ENCODE measurements at regions not wholly inside any gene's neighbourhood (a gene's known extent, or its start where the extent isn't known, plus 50 kb on each side); places are given as distances from the start of the nearest gene placed in this dataset.

- no peak for TF ChIP-seq POLR2A (IDR thresholded peaks at IDR 0.05; ENCODE audit: low read depth, low read length)
- DNase-seq (ENCODE audit: insufficient read length, low spot score) (no peak), FAIRE-seq (no peak)
These were observed 429.2 kb downstream of the PID1 start for GRCh38 chr2:228841877-228842276.

DNA sequence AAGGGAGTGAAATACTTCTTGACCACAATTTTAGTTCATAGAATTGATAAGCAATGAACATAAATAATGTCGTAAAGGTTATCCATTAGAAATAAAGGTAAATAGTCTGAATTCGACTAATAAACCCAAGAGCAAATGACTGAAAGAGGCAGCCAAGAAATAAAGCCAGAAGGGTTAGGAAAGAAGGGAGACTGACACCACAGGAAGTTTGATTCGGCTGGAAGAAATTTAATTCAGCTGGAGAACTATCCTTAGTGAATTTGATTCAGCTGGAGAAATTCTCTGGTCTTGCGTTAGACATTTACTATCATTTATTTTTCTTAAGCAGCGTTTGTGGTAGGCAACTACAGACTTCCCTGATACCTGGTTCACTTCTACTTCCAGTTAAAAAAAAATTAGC, 429.6 kb downstream of the PID1 start:
- TF ChIP-seq POLR2A (IDR thresholded peaks at IDR 0.05; ENCODE audit: low read depth, low read length): no peak
- FAIRE-seq (no peak), DNase-seq (ENCODE audit: insufficient read length, low spot score) (no peak)

GRCh38 chr2:228840743-228841114, 430.4 kb downstream of the PID1 start:
- FAIRE-seq: no peak
- no peak for TF ChIP-seq POLR2A (IDR thresholded peaks at IDR 0.05; ENCODE audit: low read depth, low read length)
- no peak for DNase-seq (ENCODE audit: insufficient read length, low spot score)

DNA sequence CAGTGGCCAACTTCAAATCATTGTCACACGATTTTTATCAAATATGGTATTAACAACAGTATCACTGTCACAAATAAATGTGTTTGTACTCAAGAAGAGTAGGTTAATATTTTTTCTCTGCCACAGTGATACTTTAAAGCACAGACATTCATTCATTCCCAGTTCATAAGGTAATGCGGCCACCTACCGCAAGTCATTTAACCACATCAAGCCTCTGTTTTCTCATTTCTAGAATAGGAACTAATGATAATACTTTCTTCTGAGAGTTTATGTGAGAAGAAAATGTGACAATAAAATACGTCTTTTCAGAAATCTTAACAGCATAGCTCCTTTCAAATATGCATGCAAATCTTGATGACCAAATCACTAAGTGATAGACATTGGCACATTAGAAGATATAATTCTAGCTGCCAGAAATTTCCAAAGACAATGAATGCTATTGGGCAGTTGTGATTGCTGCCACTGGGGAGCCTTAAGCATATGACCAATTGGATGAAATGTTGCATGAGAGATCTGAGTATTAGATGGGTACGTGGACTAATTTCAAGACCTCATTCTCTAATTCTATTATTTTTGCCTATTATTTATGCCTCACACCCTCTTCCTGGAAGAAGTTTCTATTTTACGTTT, 430.9 kb downstream of the PID1 start:
- no peak for TF ChIP-seq POLR2A (IDR thresholded peaks at IDR 0.05; ENCODE audit: low read depth, low read length)
- FAIRE-seq: no peak
- DNase-seq (ENCODE audit: insufficient read length, low spot score): no peak

DNA sequence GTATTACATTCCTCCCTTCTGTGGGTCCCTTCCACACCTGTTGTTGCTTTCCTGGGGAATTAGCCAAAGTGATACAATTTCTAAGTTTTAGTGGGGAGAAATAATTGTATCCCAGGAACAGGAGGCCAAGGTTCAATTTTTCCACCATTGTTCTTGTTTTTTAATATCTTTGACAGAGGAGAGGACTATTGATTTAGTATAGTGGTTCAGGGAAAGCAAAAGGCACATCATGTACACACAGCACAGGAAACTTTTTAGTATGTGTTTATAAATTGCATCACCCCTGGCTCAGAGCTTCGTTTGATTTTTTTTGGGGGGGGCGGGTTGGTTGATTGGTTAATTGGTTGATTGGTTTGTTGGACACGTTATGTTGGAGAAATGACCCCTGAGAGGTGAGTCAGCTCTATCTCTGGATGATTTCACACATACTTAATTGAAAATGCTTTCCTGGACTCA, 431.6 kb downstream of the PID1 start:
- FAIRE-seq (no peak), DNase-seq (ENCODE audit: insufficient read length, low spot score) (no peak)
- TF ChIP-seq POLR2A (IDR thresholded peaks at IDR 0.05; ENCODE audit: low read depth, low read length): no peak

GRCh38 chr2:228838819-228839218, 432.3 kb downstream of the PID1 start:
- DNase-seq (ENCODE audit: insufficient read length, low spot score): no peak
- no peak for FAIRE-seq
- no peak for TF ChIP-seq POLR2A (IDR thresholded peaks at IDR 0.05; ENCODE audit: low read depth, low read length)

- DNase-seq (ENCODE audit: insufficient read length, low spot score) (no peak), FAIRE-seq (no peak)
- no peak for TF ChIP-seq POLR2A (IDR thresholded peaks at IDR 0.05; ENCODE audit: low read depth, low read length)
These were observed 442.7 kb downstream of the PID1 start for GRCh38 chr2:228828397-228828796.

DNA sequence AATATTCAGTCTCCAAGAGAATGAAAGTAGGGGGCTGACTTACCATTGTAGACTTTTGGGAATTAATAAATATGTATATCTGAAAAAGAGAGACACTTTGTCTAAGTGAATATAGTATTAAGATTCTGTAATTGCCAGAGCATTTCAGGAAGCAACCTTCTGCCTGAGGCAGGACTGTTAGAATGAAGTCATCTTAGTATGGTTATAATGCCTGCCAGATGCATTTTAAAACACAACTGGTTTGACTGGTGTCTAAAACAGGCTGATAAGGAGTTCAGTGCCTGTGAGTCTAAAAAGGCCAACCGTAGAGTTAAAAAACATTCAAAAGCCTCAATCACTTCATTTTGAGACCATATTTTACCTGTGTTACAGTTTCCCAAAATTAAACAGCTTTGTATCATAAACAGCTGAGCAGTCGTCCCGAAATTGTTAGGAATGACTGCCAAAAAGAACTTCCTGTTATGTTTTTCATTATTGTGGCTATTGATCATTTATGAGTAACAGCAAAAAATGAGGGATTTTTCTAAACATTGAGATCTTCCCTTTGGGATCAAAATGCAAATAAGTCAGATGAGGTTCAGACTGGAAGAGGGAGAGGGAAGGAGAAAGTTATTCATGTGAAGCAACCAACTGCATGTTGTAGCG, 443.9 kb downstream of the PID1 start:
- no peak for DNase-seq (ENCODE audit: insufficient read length, low spot score)

DNA sequence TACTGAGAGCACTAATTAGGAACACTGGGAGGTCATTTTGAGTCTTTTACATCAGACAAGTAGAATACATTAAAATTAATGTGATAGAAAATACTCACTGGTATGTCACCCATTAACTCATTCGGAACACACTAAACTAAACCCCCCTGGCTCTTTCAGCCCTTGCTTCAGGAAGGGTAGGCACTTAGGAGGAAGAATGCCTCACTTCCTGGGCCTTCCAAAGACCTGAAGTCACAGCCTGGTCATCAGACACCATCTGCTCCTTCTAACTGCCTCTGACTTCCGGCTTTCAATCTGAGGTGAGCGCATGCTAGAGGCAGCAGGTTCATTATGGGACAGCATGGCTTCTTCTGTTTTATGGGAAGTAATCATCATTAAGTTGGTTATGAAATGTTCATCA, 451.4 kb downstream of the PID1 start:
- TF ChIP-seq POLR2A (IDR thresholded peaks at IDR 0.05; ENCODE audit: low read depth, low read length): no peak
- DNase-seq (ENCODE audit: insufficient read length, low spot score) (no peak), FAIRE-seq (no peak)

More for the DNA sequence above, 443.9 kb downstream of the PID1 start:
- no peak for FAIRE-seq
- no peak for TF ChIP-seq POLR2A (IDR thresholded peaks at IDR 0.05; ENCODE audit: low read depth, low read length)

DNA sequence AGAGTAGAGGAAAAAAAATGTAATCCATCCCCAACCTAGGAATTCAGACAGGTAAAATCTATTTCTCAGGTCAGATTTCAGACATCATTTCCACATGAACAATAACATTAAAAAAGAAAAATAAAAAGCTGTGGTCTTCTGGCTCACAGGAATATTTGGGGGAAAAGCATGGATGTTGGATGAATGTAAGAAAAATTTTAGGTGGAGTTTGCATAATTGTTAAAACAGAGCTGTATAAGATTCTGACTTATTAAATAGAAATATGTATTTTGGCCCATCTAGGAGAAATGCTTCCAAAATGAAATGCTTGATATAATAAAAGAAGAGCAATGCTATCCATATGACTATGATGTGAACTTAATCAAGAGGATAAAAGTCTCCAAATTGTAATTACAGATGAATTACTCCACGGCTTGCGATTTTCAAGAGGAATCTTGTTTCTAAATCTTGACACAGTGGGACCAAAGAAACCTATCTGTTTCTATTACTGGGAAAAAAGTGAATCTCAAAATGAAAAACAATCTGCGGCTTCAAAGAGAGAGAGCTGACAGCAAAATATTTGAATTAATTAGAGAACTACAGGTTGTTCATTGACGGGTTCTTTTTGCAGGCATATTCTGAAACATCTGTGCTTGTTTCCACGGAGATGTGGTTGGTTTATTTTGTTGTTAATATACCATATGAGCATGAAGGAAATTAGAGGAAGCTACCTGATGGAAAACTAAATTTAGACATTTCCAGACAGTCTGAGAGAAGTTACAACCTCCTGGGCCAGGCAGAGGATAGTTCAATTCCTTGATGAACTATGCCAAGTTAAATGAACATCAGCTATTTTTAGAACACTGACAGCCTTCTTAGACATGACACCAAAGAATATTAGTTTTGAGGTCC, 468.7 kb downstream of the PID1 start:
- no peak for TF ChIP-seq POLR2A (IDR thresholded peaks at IDR 0.05; ENCODE audit: low read depth, low read length)
- FAIRE-seq (no peak), DNase-seq (ENCODE audit: insufficient read length, low spot score) (no peak)

- TF ChIP-seq POLR2A (IDR thresholded peaks at IDR 0.05; ENCODE audit: low read depth, low read length): no peak
- DNase-seq (ENCODE audit: insufficient read length, low spot score) (no peak), FAIRE-seq (no peak)
These were observed 469.6 kb downstream of the PID1 start for GRCh38 chr2:228801451-228801850.

DNA sequence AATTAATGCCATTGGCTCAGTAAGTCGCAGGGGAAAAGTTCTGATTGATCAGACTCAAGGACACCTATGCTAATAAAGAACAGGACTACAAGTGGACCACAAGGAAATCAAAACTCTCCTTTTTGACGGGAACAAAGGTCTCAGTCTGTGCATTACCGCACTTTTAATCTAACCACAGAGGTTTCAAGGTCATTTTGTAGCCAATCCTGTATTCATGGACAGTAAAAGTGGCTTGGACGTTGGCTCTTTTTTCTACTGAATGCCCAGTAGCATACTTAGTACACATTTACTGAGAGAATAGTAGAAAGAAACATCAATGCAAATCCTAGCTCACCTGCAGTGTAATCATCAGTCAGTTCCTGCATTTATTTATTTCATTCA, 471.9 kb downstream of the PID1 start:
- no peak for TF ChIP-seq POLR2A (IDR thresholded peaks at IDR 0.05; ENCODE audit: low read depth, low read length)
- no peak for FAIRE-seq

GRCh38 chr2:228798458-228799207, 472.5 kb downstream of the PID1 start:
- DNase-seq (ENCODE audit: insufficient read length, low spot score) (no peak), FAIRE-seq (no peak)
- no peak for TF ChIP-seq POLR2A (IDR thresholded peaks at IDR 0.05; ENCODE audit: low read depth, low read length)

More for the DNA sequence above, 471.9 kb downstream of the PID1 start:
- no peak for DNase-seq (ENCODE audit: insufficient read length, low spot score)

DNA sequence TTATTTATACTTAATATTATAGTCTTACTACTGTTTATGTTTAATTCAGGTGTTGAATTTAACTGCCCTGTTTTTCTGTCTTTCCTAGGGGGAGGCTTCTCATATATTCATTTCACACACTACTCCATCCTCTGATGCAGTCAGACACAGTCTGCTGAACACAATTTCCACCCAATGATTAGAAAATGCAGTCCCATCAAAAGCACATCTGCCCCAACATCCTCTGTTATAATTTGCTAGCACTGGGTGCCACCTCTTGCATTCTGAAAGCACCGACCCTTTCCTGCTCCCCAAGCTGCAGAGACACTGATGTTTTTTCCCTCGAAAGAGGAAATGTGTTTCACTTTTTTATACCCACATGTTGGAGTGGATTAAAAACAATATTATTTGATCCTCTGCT, 474.7 kb downstream of the PID1 start:
- TF ChIP-seq POLR2A (IDR thresholded peaks at IDR 0.05; ENCODE audit: low read depth, low read length): no peak
- no peak for FAIRE-seq
- no peak for DNase-seq (ENCODE audit: insufficient read length, low spot score)

Data from H54 (cell line).